K562 (cell line): ENCODE measurements at regions not wholly inside any gene's neighbourhood (a gene's known extent, or its start where the extent isn't known, plus 50 kb on each side); places are given as distances from the start of the nearest gene placed in this dataset.
A peak's percentile ranks its signal among the peaks of the same experiment; 100 is the strongest.

Experiments
- ASH1L ChIP-seq: fragments of 450-650 bp; IDR thresholded peaks from 2 replicates; pipeline ENCODE4 v1.6.1; 2018; ENCODE audit warnings: borderline replicate concordance, mild to moderate bottlenecking, low read depth; ENCODE audit not compliant: partially characterized antibody
- CBFA2T2 ChIP-seq: fragments of 450-650 bp; conservative IDR thresholded peaks from 2 replicates; pipeline ENCODE4 v1.6.1; 2017; ENCODE audit warnings: mild to moderate bottlenecking
- CGGBP1 ChIP-seq: fragments of 250-450 bp; sonication (Bioruptor Pico); IDR thresholded peaks from 2 replicates; pipeline ENCODE4 v1.9.0; 2021; ENCODE audit warnings: mild to moderate bottlenecking
- CREB1 ChIP-seq, 2 experiments: sonication (generic) in 1 of 2; formaldehyde crosslinking in 1 of 2; IDR thresholded peaks; 2 replicates each; pipeline versions ENCODE4 v1.6.1 to v1.8.0; 2012 to 2022; ENCODE audit warnings: inconsistent platforms in 1 of 2, mild to moderate bottlenecking in 1 of 2, missing genetic modification reagents in 1 of 2, moderate library complexity in 1 of 2
- CXXC5 ChIP-seq: fragments of 250-450 bp; sonication (Bioruptor Pico); IDR thresholded peaks from 2 replicates; pipeline ENCODE4 v1.8.0; 2022; ENCODE audit warnings: inconsistent platforms, mild to moderate bottlenecking, moderate library complexity
- EP400 ChIP-seq: fragments of 450-650 bp; IDR thresholded peaks from 2 replicates; pipeline ENCODE4 v1.6.1; 2017; ENCODE audit warnings: antibody characterized with exemption, mild to moderate bottlenecking, moderate library complexity
- ETV5 ChIP-seq: sonication (generic); formaldehyde crosslinking; IDR thresholded peaks from 2 replicates; pipeline ENCODE4 v1.4.0; 2020; ENCODE audit warnings: low read depth, mild to moderate bottlenecking, missing genetic modification reagents
- NFIX ChIP-seq: fragments of 250-450 bp; sonication (Bioruptor Pico); IDR thresholded peaks from 2 replicates; pipeline ENCODE4 v1.4.0; 2020; ENCODE audit warnings: low read depth, mild to moderate bottlenecking, moderate library complexity
- POLR2AphosphoS5 ChIP-seq: IDR thresholded peaks from 2 replicates; pipeline ENCODE4 v1.6.1; 2011; ENCODE audit warnings: mild to moderate bottlenecking, low read depth, low read length, moderate library complexity; ENCODE audit not compliant: control insufficient read depth, insufficient read depth
- POLR2B ChIP-seq: fragments of 450-650 bp; IDR thresholded peaks from 2 replicates; pipeline ENCODE4 v1.6.1; 2018; ENCODE audit warnings: low read depth; ENCODE audit not compliant: partially characterized antibody
- ZNF444 ChIP-seq: fragments of 250-450 bp; sonication (Bioruptor Pico); IDR thresholded peaks from 2 replicates; pipeline ENCODE4 v1.4.0; 2020; ENCODE audit warnings: mild to moderate bottlenecking, moderate library complexity
- ZNF584 ChIP-seq: fragments of 200-800 bp; sonication (Bioruptor generic); IDR thresholded peaks from 2 replicates; pipeline ENCODE4 v1.6.1; 2016; ENCODE audit warnings: low read depth, mild to moderate bottlenecking, missing genetic modification characterization, missing compliant biosample characterization
- ZNF589 ChIP-seq: fragments of 200-800 bp; sonication (Bioruptor generic); IDR thresholded peaks from 2 replicates; pipeline ENCODE4 v1.6.1; 2016; ENCODE audit warnings: low read depth, missing genetic modification characterization, missing compliant biosample characterization
- TF ChIP-seq, protein P1 (sequence below), 2 experiments: IDR thresholded peaks; 2 replicates each; pipeline ENCODE4 v1.6.1; 2012; ENCODE audit warnings: improper control_type of control experiment in 2 of 2, low read depth in 2 of 2, low read length in 2 of 2, borderline replicate concordance in 1 of 2
- TF ChIP-seq, protein P2 (sequence below): fragments of 450-650 bp; formaldehyde crosslinking; IDR thresholded peaks from 2 replicates; pipeline ENCODE4 v1.4.0; 2022; ENCODE audit warnings: missing genetic modification characterization
- TF ChIP-seq, protein P3 (sequence below): sonication (generic); formaldehyde crosslinking; IDR thresholded peaks from 2 replicates; pipeline ENCODE4 v1.8.1; 2022; ENCODE audit warnings: missing genetic modification reagents
- TF ChIP-seq, protein P4 (sequence below): sonication (generic); formaldehyde crosslinking; IDR thresholded peaks from 2 replicates; pipeline ENCODE4 v1.8.1; 2023; ENCODE audit warnings: mild to moderate bottlenecking, missing genetic modification reagents
- TF ChIP-seq, protein P5 (sequence below): fragments of 250-450 bp; sonication (Bioruptor Pico); IDR thresholded peaks from 2 replicates; pipeline ENCODE4 v1.8.0; 2022; ENCODE audit warnings: moderate library complexity, mild to moderate bottlenecking, inconsistent platforms

GRCh38 chr6:137811121-137811915, 55.7 kb upstream of the TNFAIP3 start (continued):
- TF ChIP-seq, protein P1, sequence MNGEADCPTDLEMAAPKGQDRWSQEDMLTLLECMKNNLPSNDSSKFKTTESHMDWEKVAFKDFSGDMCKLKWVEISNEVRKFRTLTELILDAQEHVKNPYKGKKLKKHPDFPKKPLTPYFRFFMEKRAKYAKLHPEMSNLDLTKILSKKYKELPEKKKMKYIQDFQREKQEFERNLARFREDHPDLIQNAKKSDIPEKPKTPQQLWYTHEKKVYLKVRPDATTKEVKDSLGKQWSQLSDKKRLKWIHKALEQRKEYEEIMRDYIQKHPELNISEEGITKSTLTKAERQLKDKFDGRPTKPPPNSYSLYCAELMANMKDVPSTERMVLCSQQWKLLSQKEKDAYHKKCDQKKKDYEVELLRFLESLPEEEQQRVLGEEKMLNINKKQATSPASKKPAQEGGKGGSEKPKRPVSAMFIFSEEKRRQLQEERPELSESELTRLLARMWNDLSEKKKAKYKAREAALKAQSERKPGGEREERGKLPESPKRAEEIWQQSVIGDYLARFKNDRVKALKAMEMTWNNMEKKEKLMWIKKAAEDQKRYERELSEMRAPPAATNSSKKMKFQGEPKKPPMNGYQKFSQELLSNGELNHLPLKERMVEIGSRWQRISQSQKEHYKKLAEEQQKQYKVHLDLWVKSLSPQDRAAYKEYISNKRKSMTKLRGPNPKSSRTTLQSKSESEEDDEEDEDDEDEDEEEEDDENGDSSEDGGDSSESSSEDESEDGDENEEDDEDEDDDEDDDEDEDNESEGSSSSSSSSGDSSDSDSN (IDR thresholded peaks at IDR 0.05; ENCODE audit: borderline replicate concordance in 1 of 2, low read depth in 2 of 2, low read length in 2 of 2): 0 out of 4 replicates have a peak, but pooled peaks of 1 of the 2 experiments have one; percentile 30
- peak; percentile 94 for TF ChIP-seq CXXC5
- no peak for TF ChIP-seq CGGBP1 (CRISPR knock-in tag)
- TF ChIP-seq, protein P2, sequence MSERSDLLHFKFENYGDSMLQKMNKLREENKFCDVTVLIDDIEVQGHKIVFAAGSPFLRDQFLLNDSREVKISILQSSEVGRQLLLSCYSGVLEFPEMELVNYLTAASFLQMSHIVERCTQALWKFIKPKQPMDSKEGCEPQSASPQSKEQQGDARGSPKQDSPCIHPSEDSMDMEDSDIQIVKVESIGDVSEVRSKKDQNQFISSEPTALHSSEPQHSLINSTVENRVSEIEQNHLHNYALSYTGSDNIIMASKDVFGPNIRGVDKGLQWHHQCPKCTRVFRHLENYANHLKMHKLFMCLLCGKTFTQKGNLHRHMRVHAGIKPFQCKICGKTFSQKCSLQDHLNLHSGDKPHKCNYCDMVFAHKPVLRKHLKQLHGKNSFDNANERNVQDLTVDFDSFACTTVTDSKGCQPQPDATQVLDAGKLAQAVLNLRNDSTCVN (CRISPR knock-in tag): 0 out of 2 replicates have a peak, but pooled peaks have one; percentile 49
- TF ChIP-seq ZNF584: peak; percentile 70; the same call in 1 of the 2 replicates
- TF ChIP-seq POLR2AphosphoS5: peak; percentile 68
- TF ChIP-seq, protein P3, sequence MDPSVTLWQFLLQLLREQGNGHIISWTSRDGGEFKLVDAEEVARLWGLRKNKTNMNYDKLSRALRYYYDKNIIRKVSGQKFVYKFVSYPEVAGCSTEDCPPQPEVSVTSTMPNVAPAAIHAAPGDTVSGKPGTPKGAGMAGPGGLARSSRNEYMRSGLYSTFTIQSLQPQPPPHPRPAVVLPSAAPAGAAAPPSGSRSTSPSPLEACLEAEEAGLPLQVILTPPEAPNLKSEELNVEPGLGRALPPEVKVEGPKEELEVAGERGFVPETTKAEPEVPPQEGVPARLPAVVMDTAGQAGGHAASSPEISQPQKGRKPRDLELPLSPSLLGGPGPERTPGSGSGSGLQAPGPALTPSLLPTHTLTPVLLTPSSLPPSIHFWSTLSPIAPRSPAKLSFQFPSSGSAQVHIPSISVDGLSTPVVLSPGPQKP (CRISPR knock-in tag): no peak
- TF ChIP-seq ASH1L: peak; percentile 8
- TF ChIP-seq ZNF589 (CRISPR knock-in tag): peak; percentile 87
- TF ChIP-seq, protein P4, sequence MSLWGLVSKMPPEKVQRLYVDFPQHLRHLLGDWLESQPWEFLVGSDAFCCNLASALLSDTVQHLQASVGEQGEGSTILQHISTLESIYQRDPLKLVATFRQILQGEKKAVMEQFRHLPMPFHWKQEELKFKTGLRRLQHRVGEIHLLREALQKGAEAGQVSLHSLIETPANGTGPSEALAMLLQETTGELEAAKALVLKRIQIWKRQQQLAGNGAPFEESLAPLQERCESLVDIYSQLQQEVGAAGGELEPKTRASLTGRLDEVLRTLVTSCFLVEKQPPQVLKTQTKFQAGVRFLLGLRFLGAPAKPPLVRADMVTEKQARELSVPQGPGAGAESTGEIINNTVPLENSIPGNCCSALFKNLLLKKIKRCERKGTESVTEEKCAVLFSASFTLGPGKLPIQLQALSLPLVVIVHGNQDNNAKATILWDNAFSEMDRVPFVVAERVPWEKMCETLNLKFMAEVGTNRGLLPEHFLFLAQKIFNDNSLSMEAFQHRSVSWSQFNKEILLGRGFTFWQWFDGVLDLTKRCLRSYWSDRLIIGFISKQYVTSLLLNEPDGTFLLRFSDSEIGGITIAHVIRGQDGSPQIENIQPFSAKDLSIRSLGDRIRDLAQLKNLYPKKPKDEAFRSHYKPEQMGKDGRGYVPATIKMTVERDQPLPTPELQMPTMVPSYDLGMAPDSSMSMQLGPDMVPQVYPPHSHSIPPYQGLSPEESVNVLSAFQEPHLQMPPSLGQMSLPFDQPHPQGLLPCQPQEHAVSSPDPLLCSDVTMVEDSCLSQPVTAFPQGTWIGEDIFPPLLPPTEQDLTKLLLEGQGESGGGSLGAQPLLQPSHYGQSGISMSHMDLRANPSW (CRISPR knock-in tag): no peak
- peak; percentile 84 for TF ChIP-seq ETV5 (CRISPR knock-in tag)
- 0 out of 2 replicates have a peak, but pooled peaks have one; percentile 14 for TF ChIP-seq CBFA2T2
- TF ChIP-seq EP400: peak; percentile 37
- TF ChIP-seq ZNF444: 0 out of 2 replicates have a peak, but pooled peaks have one; percentile 47
- no peak for TF ChIP-seq NFIX (CRISPR knock-in tag)
- peak; percentile 48 for TF ChIP-seq POLR2B
- TF ChIP-seq, protein P5, sequence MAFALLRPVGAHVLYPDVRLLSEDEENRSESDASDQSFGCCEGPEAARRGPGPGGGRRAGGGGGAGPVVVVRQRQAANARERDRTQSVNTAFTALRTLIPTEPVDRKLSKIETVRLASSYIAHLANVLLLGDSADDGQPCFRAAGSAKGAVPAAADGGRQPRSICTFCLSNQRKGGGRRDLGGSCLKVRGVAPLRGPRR: 0 out of 2 replicates have a peak, but pooled peaks have one; percentile 21
- peak; percentile 38; the same call in 1 of the 2 replicates for TF ChIP-seq CREB1 (IDR thresholded peaks at IDR 0.05)
- peak; percentile 60; the same call in 1 of the 2 replicates for TF ChIP-seq CREB1 (CRISPR knock-in tag; IDR thresholded peaks at IDR 0.05)
